Activated T-helper 1 cell treated with anti-CD3 and anti-CD28 coated beads, Interleukin-12 subunit alpha, Interleukin-12 subunit beta, Interleukin-2, Interleukin-4 antibody, amounts not matched to agents 30 ng/mL and 10 ng/mL and 1 ng/mL, durations not matched to agents 14 hours and 24 hours and 36 hours (primary cell): ENCODE measurements at regions not wholly inside any gene's neighbourhood (a gene's known extent, or its start where the extent isn't known, plus 50 kb on each side); places are given as distances from the start of the nearest gene placed in this dataset.

ENCODE experiments used
- DNase-seq: peaks from one replicate; pipeline ENCODE4 v3.0.0; 2021; ENCODE audit warnings: low spot score
- H3K27ac Mint-ChIP-seq: one replicate; pipeline ENCODE4 v1.8.0; 2021; ENCODE audit warnings: mild to moderate bottlenecking, mixed read lengths
- H3K27me3 Mint-ChIP-seq: one replicate; pipeline ENCODE4 v1.8.0; 2022; ENCODE audit warnings: mild to moderate bottlenecking, moderate library complexity, mixed read lengths; ENCODE audit not compliant: insufficient read depth
- H3K36me3 Mint-ChIP-seq: one replicate; pipeline ENCODE4 v1.8.0; 2021; ENCODE audit warnings: low read depth, mixed read lengths
- H3K4me1 Mint-ChIP-seq: one replicate; pipeline ENCODE4 v1.8.0; 2021; ENCODE audit warnings: low read depth, mixed read lengths
- H3K4me3 Mint-ChIP-seq: one replicate; pipeline ENCODE4 v1.8.0; 2021; ENCODE audit warnings: mild to moderate bottlenecking, moderate library complexity, mixed read lengths
- H3K9me3 Mint-ChIP-seq: one replicate; pipeline ENCODE4 v1.8.0; 2021; ENCODE audit warnings: mixed read lengths
- intact Hi-C: fragments of 100-400 bp; cut with micrococcal nuclease; formaldehyde crosslinking; loops from one replicate; pipeline ENCODE4 v1.15.1; 2024

GRCh38 chr6:80477591-80477990 lies 371.1 kb downstream of the BCKDHB start:
- intact Hi-C loops, result no loop called here
- H3K4me3 Mint-ChIP-seq, result no peak overlapping the region
- H3K27ac Mint-ChIP-seq, result no peak overlapping the region
- H3K9me3 Mint-ChIP-seq, result no peaks in the 10 kb centered on the region
- H3K36me3 Mint-ChIP-seq, result no peaks in the 10 kb centered on the region
- DNase-seq, result no peak
- H3K4me1 Mint-ChIP-seq, result no peaks in the 10 kb centered on the region
- peaks cover 6% of the 10 kb centered on the region for H3K27me3 Mint-ChIP-seq

GRCh38 chr6:80472271-80472670 lies 365.8 kb downstream of the BCKDHB start:
- Mint-ChIP-seq H3K36me3 (no peaks in the 10 kb centered on the region), H3K27me3 (peaks cover 2% of the 10 kb centered on the region), H3K4me3 (no peak overlapping the region), H3K9me3 (no peaks in the 10 kb centered on the region), H3K27ac (no peak overlapping the region), H3K4me1 (no peaks in the 10 kb centered on the region)
- DNase-seq, result no peak
- intact Hi-C loops, result no loop called here

- intact Hi-C loops, result no loop called here
- peaks cover 2% of the 10 kb centered on the region for H3K27me3 Mint-ChIP-seq
- no peaks in the 10 kb centered on the region for H3K9me3 Mint-ChIP-seq
- H3K4me1 Mint-ChIP-seq, result no peaks in the 10 kb centered on the region
- H3K36me3 Mint-ChIP-seq, result no peaks in the 10 kb centered on the region
- no peak overlapping the region for H3K27ac Mint-ChIP-seq
- no peak overlapping the region for H3K4me3 Mint-ChIP-seq
- no peak for DNase-seq
These were observed 363.5 kb downstream of the BCKDHB start for GRCh38 chr6:80469977-80470376.

GRCh38 chr6:80468398-80468797 lies 361.9 kb downstream of the BCKDHB start:
- Mint-ChIP-seq H3K27ac (no peak overlapping the region), H3K9me3 (no peaks in the 10 kb centered on the region), H3K4me3 (no peak overlapping the region), H3K27me3 (peaks cover 2% of the 10 kb centered on the region), H3K36me3 (no peaks in the 10 kb centered on the region), H3K4me1 (no peaks in the 10 kb centered on the region)
- no peak for DNase-seq
- intact Hi-C loops, result no loop called here

GRCh38 chr6:80467408-80467807 lies 360.9 kb downstream of the BCKDHB start:
- H3K4me3 Mint-ChIP-seq, result no peak overlapping the region
- no peaks in the 10 kb centered on the region for H3K36me3 Mint-ChIP-seq
- no peaks in the 10 kb centered on the region for H3K9me3 Mint-ChIP-seq
- intact Hi-C loops, result no loop called here
- no peaks in the 10 kb centered on the region for H3K4me1 Mint-ChIP-seq
- peaks cover 2% of the 10 kb centered on the region for H3K27me3 Mint-ChIP-seq
- H3K27ac Mint-ChIP-seq, result no peak overlapping the region
- no peak for DNase-seq

GRCh38 chr6:80466981-80467380 lies 360.5 kb downstream of the BCKDHB start:
- intact Hi-C loops, result no loop called here
- Mint-ChIP-seq H3K4me1 (no peaks in the 10 kb centered on the region), H3K4me3 (no peak overlapping the region), H3K27me3 (peaks cover 2% of the 10 kb centered on the region), H3K27ac (no peak overlapping the region), H3K9me3 (no peaks in the 10 kb centered on the region), H3K36me3 (no peaks in the 10 kb centered on the region)
- no peak for DNase-seq

GRCh38 chr6:80465513-80465912 lies 359.0 kb downstream of the BCKDHB start:
- Mint-ChIP-seq H3K36me3 (no peaks in the 10 kb centered on the region), H3K4me3 (no peak overlapping the region), H3K27me3 (no peaks in the 10 kb centered on the region), H3K9me3 (no peaks in the 10 kb centered on the region), H3K4me1 (no peaks in the 10 kb centered on the region), H3K27ac (no peak overlapping the region)
- DNase-seq, result no peak
- intact Hi-C loops, result no loop called here

- Mint-ChIP-seq H3K9me3 (no peaks in the 10 kb centered on the region), H3K36me3 (no peaks in the 10 kb centered on the region), H3K27ac (no peak overlapping the region), H3K4me1 (no peaks in the 10 kb centered on the region), H3K27me3 (no peaks in the 10 kb centered on the region), H3K4me3 (no peak overlapping the region)
- no peak for DNase-seq
- intact Hi-C loops, result no loop called here
These were observed 358.4 kb downstream of the BCKDHB start for GRCh38 chr6:80464901-80465300.

GRCh38 chr6:80463197-80463596 lies 356.7 kb downstream of the BCKDHB start:
- Mint-ChIP-seq H3K9me3 (no peaks in the 10 kb centered on the region), H3K4me3 (no peak overlapping the region), H3K27ac (no peak overlapping the region), H3K36me3 (no peaks in the 10 kb centered on the region), H3K4me1 (no peaks in the 10 kb centered on the region), H3K27me3 (no peaks in the 10 kb centered on the region)
- intact Hi-C loops, result no loop called here
- DNase-seq, result no peak

- Mint-ChIP-seq H3K27ac (no peak overlapping the region), H3K4me1 (no peaks in the 10 kb centered on the region), H3K36me3 (no peaks in the 10 kb centered on the region), H3K4me3 (no peak overlapping the region), H3K27me3 (no peaks in the 10 kb centered on the region), H3K9me3 (no peaks in the 10 kb centered on the region)
- intact Hi-C loops, result no loop called here
- no peak for DNase-seq
These were observed 353.9 kb downstream of the BCKDHB start for GRCh38 chr6:80460257-80460865.

- no peak overlapping the region for H3K4me3 Mint-ChIP-seq
- no peak overlapping the region for H3K27ac Mint-ChIP-seq
- intact Hi-C loops, result no loop called here
- no peak for DNase-seq
- no peaks in the 10 kb centered on the region for H3K9me3 Mint-ChIP-seq
- no peaks in the 10 kb centered on the region for H3K36me3 Mint-ChIP-seq
- no peaks in the 10 kb centered on the region for H3K27me3 Mint-ChIP-seq
- H3K4me1 Mint-ChIP-seq, result no peaks in the 10 kb centered on the region
These were observed 351.0 kb downstream of the BCKDHB start for GRCh38 chr6:80457439-80457933.

- H3K27me3 Mint-ChIP-seq, result no peaks in the 10 kb centered on the region
These were observed 350.4 kb downstream of the BCKDHB start for GRCh38 chr6:80456724-80457438.

GRCh38 chr6:80454661-80455365 lies 348.3 kb downstream of the BCKDHB start:
- Mint-ChIP-seq H3K27me3 (no peaks in the 10 kb centered on the region), H3K9me3 (no peaks in the 10 kb centered on the region), H3K27ac (peak overlapping the region; percentile 59), H3K4me1 (no peaks in the 10 kb centered on the region), H3K4me3 (no peak overlapping the region), H3K36me3 (no peaks in the 10 kb centered on the region)
- no peak for DNase-seq
- intact Hi-C loops, result loop anchor here (2.0 kb wide), 1 partner anchor 86 kb away; no protein-coding TSS in a partner anchor

More at GRCh38 chr6:80456724-80457438, 350.4 kb downstream of the BCKDHB start:
- DNase-seq, result no peak
- Mint-ChIP-seq H3K4me1 (no peaks in the 10 kb centered on the region), H3K36me3 (no peaks in the 10 kb centered on the region), H3K9me3 (no peaks in the 10 kb centered on the region), H3K4me3 (no peak overlapping the region), H3K27ac (no peak overlapping the region)
- intact Hi-C loops, result no loop called here
